NCI-H1105 treated with DMSO at 0.1 percent for 48 hours (cell line): ENCODE measurements at regions not wholly inside any gene's neighbourhood (a gene's known extent, or its start where the extent isn't known, plus 50 kb on each side); places are given as distances from the start of the nearest gene placed in this dataset.

ENCODE experiments used
- DNase-seq: peaks from one replicate; lab custom pipeline; 2025; lab: John Stamatoyannopoulos, UW

- no peak for DNase-seq
These were observed 122.3 kb upstream of the COL3A1 start for GRCh38 chr2:188851826-188852225.

DNA sequence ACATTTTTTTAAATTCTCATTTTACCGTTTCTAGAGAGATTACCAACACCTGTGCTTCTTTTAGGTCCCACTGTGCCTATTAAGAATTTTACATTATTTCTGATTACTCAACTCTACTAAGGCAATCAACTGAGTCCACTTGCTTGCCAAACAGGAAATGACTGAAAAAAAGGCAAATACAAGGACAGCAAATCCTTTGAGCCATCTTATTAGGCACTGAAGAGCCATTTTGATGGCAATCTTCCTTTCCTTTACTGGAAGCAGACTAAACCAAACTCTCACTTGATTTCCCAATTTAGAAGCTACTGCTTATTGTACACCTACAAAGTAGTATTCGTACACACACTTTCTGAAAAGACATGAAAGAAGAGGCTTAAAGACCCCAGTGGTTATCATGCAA is 121.4 kb upstream of the COL3A1 start:
- no peak for DNase-seq

DNA sequence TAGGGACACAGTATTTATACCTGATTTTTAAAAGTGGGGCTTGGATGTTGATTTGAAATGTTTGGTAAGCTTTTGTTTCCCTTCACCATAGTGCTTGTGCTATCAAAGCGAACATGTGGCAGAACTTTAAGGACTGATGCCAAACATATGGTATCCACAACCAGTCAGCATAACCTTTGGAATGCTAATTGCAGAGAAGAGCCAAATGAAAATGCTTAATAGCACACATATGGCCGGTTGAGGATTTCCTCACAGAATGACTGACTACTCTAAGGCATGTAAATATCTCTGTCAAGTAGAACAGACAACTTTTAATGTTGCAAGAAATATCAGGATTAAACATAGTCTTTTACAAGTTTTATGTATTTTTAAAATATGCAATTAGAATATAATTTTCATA is 120.9 kb upstream of the COL3A1 start:
- no peak for DNase-seq

DNA sequence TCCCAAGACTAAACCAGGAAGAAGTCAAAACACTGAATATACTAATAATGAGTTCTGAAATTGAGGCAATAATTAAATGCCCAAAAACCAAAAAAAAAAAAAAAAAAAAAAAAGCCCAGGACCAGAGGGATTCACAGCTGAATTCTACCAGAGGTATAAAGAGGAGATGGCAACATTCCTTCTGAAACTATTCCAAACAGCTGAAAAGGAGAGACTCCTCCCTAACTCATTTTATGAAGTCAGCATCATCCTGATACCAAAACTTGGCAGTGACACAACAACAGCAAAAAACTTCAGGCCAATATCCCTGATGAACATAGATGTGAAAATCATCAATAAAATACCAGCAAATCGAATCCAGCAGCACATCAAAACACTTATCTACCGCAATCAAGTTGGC is 108.5 kb upstream of the COL3A1 start:
- no peak for DNase-seq

GRCh38 chr2:188869550-188869949 is 104.6 kb upstream of the COL3A1 start:
- DNase-seq, result no peak

DNA sequence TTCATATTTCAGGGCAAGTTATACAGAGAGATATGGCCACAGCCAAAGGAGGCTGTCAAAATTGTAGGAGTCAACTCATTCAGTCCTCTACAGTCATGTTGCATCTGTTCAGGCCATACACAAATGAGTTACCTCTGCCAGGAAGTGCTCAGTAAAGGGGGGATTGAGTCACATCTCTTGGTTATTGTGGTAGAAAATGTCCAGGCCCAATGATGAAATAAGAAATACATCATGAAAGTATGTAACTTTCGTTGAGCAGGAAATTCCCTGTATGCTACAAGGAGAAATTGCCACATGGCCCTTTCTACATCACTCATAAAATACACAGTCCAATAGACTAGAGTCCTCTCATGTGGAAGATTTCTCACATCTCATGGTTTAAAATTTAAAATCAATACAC is 103.9 kb upstream of the COL3A1 start:
- DNase-seq, result no peak

GRCh38 chr2:188875104-188875503 is 99.1 kb upstream of the COL3A1 start:
- no peak for DNase-seq

- DNase-seq, result no peak
These were observed 95.5 kb upstream of the COL3A1 start for GRCh38 chr2:188878716-188879115.

- no peak for DNase-seq
These were observed 93.4 kb upstream of the COL3A1 start for GRCh38 chr2:188880740-188881139.

- no peak for DNase-seq
These were observed 92.7 kb upstream of the COL3A1 start for GRCh38 chr2:188881434-188881833.

GRCh38 chr2:188884046-188884445 is 90.1 kb upstream of the COL3A1 start:
- no peak for DNase-seq

DNA sequence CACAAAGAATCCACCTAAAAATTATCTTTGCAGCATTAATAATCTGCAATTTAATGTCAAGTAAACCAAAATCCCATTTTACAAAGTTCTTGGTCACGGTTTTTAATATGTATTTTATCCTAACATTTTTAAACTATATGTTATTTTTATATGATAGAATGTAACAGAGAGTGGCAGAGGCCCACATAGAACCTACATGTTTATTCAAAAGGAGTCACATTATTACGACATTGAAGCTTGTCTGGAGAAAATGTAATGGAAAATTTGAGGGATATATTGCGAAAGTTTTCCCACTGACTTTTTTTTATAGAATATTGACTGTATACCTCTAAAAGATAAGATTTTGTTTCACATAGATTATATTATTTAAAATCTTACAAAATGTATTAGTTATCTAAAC is 89.7 kb upstream of the COL3A1 start:
- no peak for DNase-seq

DNA sequence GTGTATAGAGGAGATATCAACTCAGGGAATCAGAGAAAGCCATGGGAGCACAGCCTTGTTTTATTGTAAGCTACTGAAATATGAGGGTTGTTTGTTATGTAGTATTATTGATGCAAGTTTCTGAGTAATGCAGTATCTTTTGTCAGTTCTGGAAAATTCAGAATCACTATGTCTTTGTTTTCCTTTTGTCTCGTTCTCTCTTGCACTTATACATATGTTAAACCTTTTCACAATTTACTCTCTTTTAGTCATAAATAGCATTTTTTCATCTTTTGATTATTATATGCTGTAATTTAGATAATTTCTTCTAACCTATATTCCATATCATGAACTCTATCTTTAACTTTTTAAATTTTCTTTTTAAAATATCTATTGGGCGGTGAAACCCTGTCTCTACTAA is 85.0 kb upstream of the COL3A1 start:
- DNase-seq, result no peak

- DNase-seq, result no peak
These were observed 83.4 kb upstream of the COL3A1 start for GRCh38 chr2:188890755-188891154.

DNA sequence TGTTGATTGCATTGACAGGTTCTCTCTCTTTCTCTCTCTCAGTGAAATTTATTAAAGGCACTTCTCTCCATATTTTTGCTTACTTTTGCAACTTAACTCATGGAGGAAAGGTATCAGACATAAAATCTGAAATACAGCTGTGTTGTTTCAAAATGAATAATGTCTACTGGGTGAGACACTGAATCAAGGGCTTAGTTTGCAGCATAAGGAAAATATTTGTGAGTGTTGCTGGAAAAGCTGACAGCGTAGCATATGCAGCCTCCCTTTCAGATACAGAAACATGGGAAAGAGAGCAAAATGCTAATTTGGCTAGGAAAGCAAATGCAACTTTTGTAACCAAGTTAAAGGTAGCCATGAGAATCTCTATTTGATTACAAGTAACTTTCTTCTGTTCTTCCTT is 81.5 kb upstream of the COL3A1 start:
- no peak for DNase-seq

GRCh38 chr2:188893972-188894371 is 80.2 kb upstream of the COL3A1 start:
- DNase-seq, result no peak

DNA sequence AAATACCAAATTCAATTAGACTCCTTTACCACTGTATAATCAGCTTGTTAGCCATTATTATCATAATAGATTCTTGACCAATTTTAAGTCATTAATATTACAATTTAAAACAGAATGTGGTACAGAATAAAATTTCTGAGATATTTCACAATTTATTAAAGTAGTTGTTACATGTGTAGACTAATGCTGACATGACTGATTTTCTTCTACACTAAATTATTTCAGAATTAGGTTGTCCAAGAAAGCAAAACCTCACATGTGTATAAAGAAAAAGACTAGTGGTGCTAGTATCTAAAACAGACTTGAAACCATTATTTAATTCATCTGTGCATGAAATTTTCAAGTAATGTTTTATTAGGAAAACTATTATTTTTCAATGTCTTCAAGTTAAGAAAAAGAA is 79.2 kb upstream of the COL3A1 start:
- no peak for DNase-seq

DNA sequence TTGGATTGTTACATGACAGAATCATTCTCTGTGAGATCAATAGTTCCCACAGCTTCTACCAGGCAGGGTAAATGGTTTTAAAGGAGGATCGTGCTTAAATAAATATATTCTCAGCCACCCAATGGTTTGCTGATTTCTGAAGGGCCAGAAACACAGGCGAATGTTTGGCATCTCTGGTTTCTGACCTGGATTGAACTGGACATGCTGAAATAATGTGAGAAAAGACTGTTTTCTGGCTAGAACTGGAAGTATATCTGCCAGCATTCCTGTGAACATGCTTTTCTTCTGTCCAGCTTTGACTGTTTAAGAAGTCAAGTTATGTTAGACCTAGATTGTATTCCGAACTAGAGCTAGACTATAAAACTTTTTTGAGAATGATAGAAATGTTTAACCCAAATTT is 77.1 kb upstream of the COL3A1 start:
- no peak for DNase-seq

DNA sequence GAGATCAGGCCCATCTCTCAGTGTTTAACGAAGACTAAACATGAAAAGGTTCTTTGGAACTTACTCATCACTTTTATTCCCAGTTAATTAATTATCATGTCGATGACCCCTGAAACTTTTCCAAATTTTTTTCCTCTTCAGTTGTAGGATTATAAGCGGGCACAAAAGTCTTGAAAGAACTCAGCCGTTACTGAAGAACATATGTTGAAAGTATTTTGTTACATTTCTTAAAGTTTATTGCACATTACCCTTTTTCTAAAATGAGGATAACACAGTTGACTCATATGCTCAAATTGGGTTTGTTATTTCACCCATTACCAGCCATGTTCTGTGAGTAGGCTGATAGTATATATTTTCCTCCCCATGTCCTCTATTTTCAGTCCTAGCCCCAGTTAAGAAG is 75.9 kb upstream of the COL3A1 start:
- no peak for DNase-seq

GRCh38 chr2:188902901-188903491 is 71.2 kb upstream of the COL3A1 start:
- DNase-seq, result peak; percentile 83

DNA sequence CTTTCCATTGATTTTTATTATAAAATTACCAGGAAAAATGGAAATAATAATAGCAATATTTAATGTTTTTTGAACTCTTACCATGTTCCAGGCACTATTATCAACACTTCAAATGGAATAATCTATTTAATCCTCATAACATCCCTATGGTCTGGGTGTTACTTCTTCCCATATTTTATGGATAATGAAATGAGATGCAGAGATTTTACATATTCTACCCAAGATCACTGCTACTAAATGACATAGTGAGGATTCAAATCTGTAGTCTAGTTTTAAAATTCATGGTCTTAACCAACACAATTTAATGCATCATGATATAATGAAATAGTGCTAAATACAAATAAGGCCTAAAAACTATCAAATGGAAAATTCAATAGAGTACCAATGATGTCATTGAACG is 70.4 kb upstream of the COL3A1 start:
- no peak for DNase-seq

DNA sequence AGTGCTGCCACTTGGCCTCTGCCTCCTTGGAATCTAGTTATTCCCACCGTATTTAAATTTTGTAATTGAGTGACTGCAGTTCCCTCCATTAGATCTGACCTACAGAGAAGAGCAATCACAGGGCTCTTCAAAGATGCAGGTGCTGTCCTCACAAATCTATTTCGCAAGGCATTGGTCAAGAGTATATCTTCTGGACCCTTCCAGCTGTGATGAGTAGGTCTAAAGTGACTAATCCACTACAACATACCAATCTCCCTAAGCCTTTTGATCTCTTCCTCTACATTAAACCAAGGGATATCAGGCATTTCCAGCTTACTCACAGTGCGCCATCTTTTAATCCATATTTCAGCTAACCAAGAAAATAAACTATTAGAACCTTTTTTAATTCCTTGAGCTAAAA is 65.1 kb upstream of the COL3A1 start:
- no peak for DNase-seq

DNA sequence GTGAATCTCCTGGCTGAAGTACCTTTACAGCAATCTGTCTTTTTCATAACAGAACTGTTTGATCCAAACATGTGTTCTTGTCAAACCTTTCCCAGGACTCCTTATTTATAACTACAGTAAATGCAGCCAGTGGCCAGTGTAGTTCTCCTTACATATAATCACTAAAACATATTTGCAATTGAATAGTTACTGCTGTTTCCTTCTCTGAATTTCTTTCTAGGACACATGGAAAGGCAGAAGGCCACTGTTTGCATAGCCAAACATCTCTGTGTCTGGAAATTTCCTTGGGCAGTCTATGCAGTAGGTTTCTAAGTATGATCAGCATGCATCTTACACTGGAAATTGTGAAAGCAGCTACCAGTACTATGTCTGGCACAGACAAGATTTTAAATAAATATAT is 57.4 kb upstream of the COL3A1 start:
- DNase-seq, result no peak

- DNase-seq, result no peak
These were observed 56.5 kb upstream of the COL3A1 start for GRCh38 chr2:188917632-188918031.

- DNase-seq, result no peak
These were observed 54.3 kb upstream of the COL3A1 start for GRCh38 chr2:188919824-188920223.
